ENCODE measurements at regions not wholly inside any gene's neighbourhood (a gene's known extent, or its start where the extent isn't known, plus 50 kb on each side); places are given as distances from the start of the nearest gene placed in this dataset.
A peak's percentile ranks its signal among the peaks of the same experiment; 100 is the strongest.

GRCh38 chr10:52673468-52673867 lies 99.1 kb downstream of the MBL2 start:
- TF ChIP-seq CTCF (conservative IDR thresholded peaks at IDR 0.05; ENCODE audit: low read depth, low read length), result no peak
- no peak overlapping the region for H3K4me3 ChIP-seq (ENCODE audit: low read length)
- no peak for DNase-seq (ENCODE audit: low read depth)

GRCh38 chr10:52674474-52674873 lies 98.1 kb downstream of the MBL2 start:
- no peak for DNase-seq (ENCODE audit: low read depth)
- no peak overlapping the region for H3K4me3 ChIP-seq (ENCODE audit: low read length)
- no peak for TF ChIP-seq CTCF (conservative IDR thresholded peaks at IDR 0.05; ENCODE audit: low read depth, low read length)

GRCh38 chr10:52677086-52677485 lies 95.5 kb downstream of the MBL2 start:
- H3K4me3 ChIP-seq (ENCODE audit: low read length), result no peak overlapping the region
- DNase-seq (ENCODE audit: low read depth), result peak; percentile 27
- TF ChIP-seq CTCF (conservative IDR thresholded peaks at IDR 0.05; ENCODE audit: low read depth, low read length), result no peak

GRCh38 chr10:52678611-52679010 lies 94.0 kb downstream of the MBL2 start:
- no peak for DNase-seq (ENCODE audit: low read depth)
- TF ChIP-seq CTCF (conservative IDR thresholded peaks at IDR 0.05; ENCODE audit: low read depth, low read length), result no peak
- H3K4me3 ChIP-seq (ENCODE audit: low read length), result no peak overlapping the region

- TF ChIP-seq CTCF (conservative IDR thresholded peaks at IDR 0.05; ENCODE audit: low read depth, low read length), result no peak
- H3K4me3 ChIP-seq (ENCODE audit: low read length), result no peak overlapping the region
- no peak for DNase-seq (ENCODE audit: low read depth)
Observed at GRCh38 chr10:52679117-52679516, 93.5 kb downstream of the MBL2 start.

- H3K4me3 ChIP-seq (ENCODE audit: low read length), result no peak overlapping the region
- TF ChIP-seq CTCF (conservative IDR thresholded peaks at IDR 0.05; ENCODE audit: low read depth, low read length), result no peak
- DNase-seq (ENCODE audit: low read depth), result no peak
Observed at GRCh38 chr10:52682766-52683165, 89.8 kb downstream of the MBL2 start.

GRCh38 chr10:52683776-52684175 lies 88.8 kb downstream of the MBL2 start:
- DNase-seq (ENCODE audit: low read depth), result no peak
- TF ChIP-seq CTCF (conservative IDR thresholded peaks at IDR 0.05; ENCODE audit: low read depth, low read length), result no peak
- H3K4me3 ChIP-seq (ENCODE audit: low read length), result no peak overlapping the region
